KMS-11 (cell line): ENCODE measurements at regions not wholly inside any gene's neighbourhood (a gene's known extent, or its start where the extent isn't known, plus 50 kb on each side); places are given as distances from the start of the nearest gene placed in this dataset.

Experiments
- H2AFZ ChIP-seq: fragments of 200-600 bp; sonication (generic); 2 replicates; pipeline ENCODE4 v1.6.1; 2016; ENCODE audit warnings: antibody characterized with exemption, mixed run types, low read depth
- H3K27ac ChIP-seq: fragments of 200-600 bp; sonication (generic); 2 replicates; pipeline ENCODE4 v1.6.1; 2016; ENCODE audit warnings: mild to moderate bottlenecking, mixed run types
- H3K27me3 ChIP-seq: fragments of 200-600 bp; sonication (generic); 2 replicates; pipeline ENCODE4 v1.6.1; 2017; ENCODE audit warnings: mild to moderate bottlenecking, low read depth, mixed run types, moderate library complexity; ENCODE audit not compliant: insufficient read depth
- H3K36me3 ChIP-seq: fragments of 200-600 bp; sonication (generic); 2 replicates; pipeline ENCODE4 v1.6.1; 2017; ENCODE audit warnings: mild to moderate bottlenecking, mixed run types; ENCODE audit not compliant: insufficient read depth
- H3K4me1 ChIP-seq: fragments of 200-600 bp; sonication (generic); 2 replicates; pipeline ENCODE4 v1.6.1; 2016; ENCODE audit warnings: mild to moderate bottlenecking, low read depth, mixed run types; ENCODE audit not compliant: poor library complexity, severe bottlenecking
- H3K4me2 ChIP-seq: fragments of 200-600 bp; sonication (generic); 2 replicates; pipeline ENCODE4 v1.7.0; 2016; ENCODE audit warnings: mild to moderate bottlenecking, mixed run types
- H3K4me3 ChIP-seq: fragments of 200-600 bp; sonication (generic); IDR thresholded peaks from 2 replicates; pipeline ENCODE4 v1.6.1; 2017; ENCODE audit warnings: low read depth, low read length, mixed read lengths; ENCODE audit not compliant: insufficient read depth
- H3K79me2 ChIP-seq: fragments of 200-600 bp; sonication (generic); 2 replicates; pipeline ENCODE4 v1.6.1; 2016; ENCODE audit warnings: low read depth, mixed run types; ENCODE audit not compliant: insufficient read depth
- H3K9ac ChIP-seq: fragments of 200-600 bp; sonication (generic); 2 replicates; pipeline ENCODE4 v1.6.1; 2016; ENCODE audit warnings: mild to moderate bottlenecking, mixed run types
- H4K20me1 ChIP-seq: fragments of 200-600 bp; sonication (generic); 2 replicates; pipeline ENCODE4 v1.6.1; 2016; ENCODE audit warnings: mild to moderate bottlenecking, mixed run types; ENCODE audit not compliant: insufficient read depth
- CTCF ChIP-seq: fragments of 200-600 bp; sonication (generic); conservative IDR thresholded peaks from 2 replicates; pipeline ENCODE4 v1.6.1; 2017; ENCODE audit warnings: low read depth, mild to moderate bottlenecking, antibody characterized with exemption, low read length, moderate library complexity, mixed read lengths

GRCh38 chr5:15383021-15383420 lies 117.0 kb upstream of the FBXL7 start:
- Histone ChIP-seq H3K4me3 (no peak overlapping the region), H3K9ac (no peak overlapping the region), H2AFZ (no peak overlapping the region), H4K20me1 (no peaks in the 10 kb centered on the region), H3K79me2 (no peaks in the 10 kb centered on the region), H3K4me2 (no peak overlapping the region), H3K4me1 (no peaks in the 10 kb centered on the region), H3K27me3 (no peaks in the 10 kb centered on the region), H3K27ac (no peak overlapping the region), H3K36me3 (no peaks in the 10 kb centered on the region)
- no peak for TF ChIP-seq CTCF

GRCh38 chr5:15377573-15378340 lies 122.2 kb upstream of the FBXL7 start:
- Histone ChIP-seq H3K79me2 (no peaks in the 10 kb centered on the region), H2AFZ (no peak overlapping the region), H3K9ac (no peak overlapping the region), H3K4me3 (no peak overlapping the region), H3K4me2 (no peak overlapping the region), H3K27me3 (no peaks in the 10 kb centered on the region), H3K36me3 (no peaks in the 10 kb centered on the region), H3K27ac (no peak overlapping the region), H4K20me1 (no peaks in the 10 kb centered on the region), H3K4me1 (no peaks in the 10 kb centered on the region)
- TF ChIP-seq CTCF, result no peak

- Histone ChIP-seq H4K20me1 (no peaks in the 10 kb centered on the region), H3K27ac (no peak overlapping the region), H3K79me2 (no peaks in the 10 kb centered on the region), H3K4me1 (no peaks in the 10 kb centered on the region), H3K36me3 (no peaks in the 10 kb centered on the region), H2AFZ (no peak overlapping the region), H3K4me3 (no peak overlapping the region), H3K4me2 (no peak overlapping the region), H3K9ac (no peak overlapping the region), H3K27me3 (no peaks in the 10 kb centered on the region)
- no peak for TF ChIP-seq CTCF
These were observed 123.2 kb upstream of the FBXL7 start for GRCh38 chr5:15376803-15377202.

- H3K4me1 ChIP-seq, result no peaks in the 10 kb centered on the region
- no peak overlapping the region for H3K9ac ChIP-seq
- H3K4me3 ChIP-seq, result no peak overlapping the region
- H3K27me3 ChIP-seq, result no peaks in the 10 kb centered on the region
- H2AFZ ChIP-seq, result no peak overlapping the region
- H4K20me1 ChIP-seq, result no peaks in the 10 kb centered on the region
- no peak overlapping the region for H3K27ac ChIP-seq
- H3K79me2 ChIP-seq, result no peaks in the 10 kb centered on the region
- TF ChIP-seq CTCF, result no peak
- H3K36me3 ChIP-seq, result no peaks in the 10 kb centered on the region
- no peak overlapping the region for H3K4me2 ChIP-seq
These were observed 123.9 kb upstream of the FBXL7 start for GRCh38 chr5:15376088-15376487.
